ENCODE measurements at regions not wholly inside any gene's neighbourhood (a gene's known extent, or its start where the extent isn't known, plus 50 kb on each side); places are given as distances from the start of the nearest gene placed in this dataset.
"Not testable (repeated sequence)": the region's sequence is repeated elsewhere in the genome, so short reads cannot be mapped to it uniquely, and the experiment has no call there.

GRCh38 chr6:1226277-1227099 lies 85.4 kb upstream of the FOXQ1 start:
- no peak overlapping the region for H3K4me3 ChIP-seq (ENCODE audit: low read length in 3 of 3)
- H3K4me1 ChIP-seq (ENCODE audit: control insufficient read depth in 3 of 3, insufficient read depth in 3 of 3, low read length in 3 of 3) = no peaks in the 10 kb centered on the region
- H3K36me3 ChIP-seq (ENCODE audit: control insufficient read depth in 3 of 3, insufficient read depth in 3 of 3, low read length in 3 of 3) = no peaks in the 10 kb centered on the region
- H3K9me3 ChIP-seq (ENCODE audit: control insufficient read depth in 3 of 3, low read length in 3 of 3) = no peaks in the 10 kb centered on the region
- no peak overlapping the region for H3K27ac ChIP-seq (ENCODE audit: low read depth, low read length)
- H3K27me3 ChIP-seq (ENCODE audit: control insufficient read depth in 3 of 3, insufficient read depth in 3 of 3, low read length in 3 of 3) = peaks cover 0 to 27% (median 22%) of the 10 kb centered on the region in 3 donors
- no peak overlapping the region for H3K9ac ChIP-seq (ENCODE audit: low read depth in 1 of 3, low read length in 3 of 3)

GRCh38 chr6:1224514-1224913 lies 87.4 kb upstream of the FOXQ1 start:
- no peaks in the 10 kb centered on the region for H3K9me3 ChIP-seq (ENCODE audit: control insufficient read depth in 3 of 3, low read length in 3 of 3)
- peaks cover 0 to 21% (median 16%) of the 10 kb centered on the region in 3 donors for H3K27me3 ChIP-seq (ENCODE audit: control insufficient read depth in 3 of 3, insufficient read depth in 3 of 3, low read length in 3 of 3)
- H3K27ac ChIP-seq (ENCODE audit: low read depth, low read length) = no peak overlapping the region
- no peak overlapping the region for H3K4me3 ChIP-seq (ENCODE audit: low read length in 3 of 3)
- no peaks in the 10 kb centered on the region for H3K4me1 ChIP-seq (ENCODE audit: control insufficient read depth in 3 of 3, insufficient read depth in 3 of 3, low read length in 3 of 3)
- no peak overlapping the region for H3K9ac ChIP-seq (ENCODE audit: low read depth in 1 of 3, low read length in 3 of 3)
- no peaks in the 10 kb centered on the region for H3K36me3 ChIP-seq (ENCODE audit: control insufficient read depth in 3 of 3, insufficient read depth in 3 of 3, low read length in 3 of 3)

- Histone ChIP-seq H3K27me3 (ENCODE audit: control insufficient read depth in 3 of 3, insufficient read depth in 3 of 3, low read length in 3 of 3) (peaks cover 0 to 9% (median 8%) of the 10 kb centered on the region in 3 donors), H3K4me1 (ENCODE audit: control insufficient read depth in 3 of 3, insufficient read depth in 3 of 3, low read length in 3 of 3) (no peaks in the 10 kb centered on the region), H3K9me3 (ENCODE audit: control insufficient read depth in 3 of 3, low read length in 3 of 3) (no peaks in the 10 kb centered on the region), H3K4me3 (ENCODE audit: low read length in 3 of 3) (no peak overlapping the region), H3K27ac (ENCODE audit: low read depth, low read length) (no peak overlapping the region), H3K9ac (ENCODE audit: low read depth in 1 of 3, low read length in 3 of 3) (no peak overlapping the region), H3K36me3 (ENCODE audit: control insufficient read depth in 3 of 3, insufficient read depth in 3 of 3, low read length in 3 of 3) (no peaks in the 10 kb centered on the region)
Observed at GRCh38 chr6:1222728-1223595, 88.9 kb upstream of the FOXQ1 start.

- H3K4me3 ChIP-seq (ENCODE audit: low read length in 3 of 3) = no peak overlapping the region
Observed at GRCh38 chr6:1217396-1217795, 94.5 kb upstream of the FOXQ1 start.

GRCh38 chr6:1216488-1216974 lies 95.4 kb upstream of the FOXQ1 start:
- Histone ChIP-seq H3K36me3 (ENCODE audit: control insufficient read depth in 3 of 3, insufficient read depth in 3 of 3, low read length in 3 of 3) (no peaks in the 10 kb centered on the region), H3K27ac (ENCODE audit: low read depth, low read length) (no peak overlapping the region), H3K4me1 (ENCODE audit: control insufficient read depth in 3 of 3, insufficient read depth in 3 of 3, low read length in 3 of 3) (no peaks in the 10 kb centered on the region), H3K4me3 (ENCODE audit: low read length in 3 of 3) (no peak overlapping the region), H3K27me3 (ENCODE audit: control insufficient read depth in 3 of 3, insufficient read depth in 3 of 3, low read length in 3 of 3) (peaks cover 0 to 5% (median 0%) of the 10 kb centered on the region in 3 donors), H3K9me3 (ENCODE audit: control insufficient read depth in 3 of 3, low read length in 3 of 3) (no peaks in the 10 kb centered on the region), H3K9ac (ENCODE audit: low read depth in 1 of 3, low read length in 3 of 3) (no peak overlapping the region)

More at GRCh38 chr6:1217396-1217795, 94.5 kb upstream of the FOXQ1 start:
- Histone ChIP-seq H3K9me3 (ENCODE audit: control insufficient read depth in 3 of 3, low read length in 3 of 3) (no peaks in the 10 kb centered on the region), H3K9ac (ENCODE audit: low read depth in 1 of 3, low read length in 3 of 3) (no peak overlapping the region), H3K27me3 (ENCODE audit: control insufficient read depth in 3 of 3, insufficient read depth in 3 of 3, low read length in 3 of 3) (peaks cover 0 to 5% (median 0%) of the 10 kb centered on the region in 3 donors), H3K4me1 (ENCODE audit: control insufficient read depth in 3 of 3, insufficient read depth in 3 of 3, low read length in 3 of 3) (no peaks in the 10 kb centered on the region), H3K36me3 (ENCODE audit: control insufficient read depth in 3 of 3, insufficient read depth in 3 of 3, low read length in 3 of 3) (no peaks in the 10 kb centered on the region), H3K27ac (ENCODE audit: low read depth, low read length) (no peak overlapping the region)

GRCh38 chr6:1215884-1216487 lies 95.9 kb upstream of the FOXQ1 start:
- Histone ChIP-seq H3K9ac (ENCODE audit: low read depth in 1 of 3, low read length in 3 of 3) (no peak overlapping the region), H3K9me3 (ENCODE audit: control insufficient read depth in 3 of 3, low read length in 3 of 3) (no peaks in the 10 kb centered on the region), H3K36me3 (ENCODE audit: control insufficient read depth in 3 of 3, insufficient read depth in 3 of 3, low read length in 3 of 3) (no peaks in the 10 kb centered on the region), H3K4me3 (ENCODE audit: low read length in 3 of 3) (no peak overlapping the region), H3K27me3 (ENCODE audit: control insufficient read depth in 3 of 3, insufficient read depth in 3 of 3, low read length in 3 of 3) (peaks cover 0 to 5% (median 0%) of the 10 kb centered on the region in 3 donors), H3K27ac (ENCODE audit: low read depth, low read length) (no peak overlapping the region), H3K4me1 (ENCODE audit: control insufficient read depth in 3 of 3, insufficient read depth in 3 of 3, low read length in 3 of 3) (no peaks in the 10 kb centered on the region)

GRCh38 chr6:1215023-1215422 lies 96.9 kb upstream of the FOXQ1 start:
- Histone ChIP-seq H3K36me3 (ENCODE audit: control insufficient read depth in 3 of 3, insufficient read depth in 3 of 3, low read length in 3 of 3) (no peaks in the 10 kb centered on the region), H3K4me1 (ENCODE audit: control insufficient read depth in 3 of 3, insufficient read depth in 3 of 3, low read length in 3 of 3) (no peaks in the 10 kb centered on the region), H3K27ac (ENCODE audit: low read depth, low read length) (no peak overlapping the region), H3K4me3 (ENCODE audit: low read length in 3 of 3) (no peak overlapping the region), H3K27me3 (ENCODE audit: control insufficient read depth in 3 of 3, insufficient read depth in 3 of 3, low read length in 3 of 3) (peaks cover 0 to 5% (median 0%) of the 10 kb centered on the region in 3 donors), H3K9me3 (ENCODE audit: control insufficient read depth in 3 of 3, low read length in 3 of 3) (no peaks in the 10 kb centered on the region), H3K9ac (ENCODE audit: low read depth in 1 of 3, low read length in 3 of 3) (no peak overlapping the region)

GRCh38 chr6:1212919-1213318 lies 99.0 kb upstream of the FOXQ1 start:
- Histone ChIP-seq H3K4me1 (ENCODE audit: control insufficient read depth in 3 of 3, insufficient read depth in 3 of 3, low read length in 3 of 3) (no peaks in the 10 kb centered on the region), H3K36me3 (ENCODE audit: control insufficient read depth in 3 of 3, insufficient read depth in 3 of 3, low read length in 3 of 3) (no peaks in the 10 kb centered on the region), H3K27me3 (ENCODE audit: control insufficient read depth in 3 of 3, insufficient read depth in 3 of 3, low read length in 3 of 3) (peaks cover 0 to 5% (median 4%) of the 10 kb centered on the region in 3 donors), H3K9ac (ENCODE audit: low read depth in 1 of 3, low read length in 3 of 3) (no peak overlapping the region), H3K9me3 (ENCODE audit: control insufficient read depth in 3 of 3, low read length in 3 of 3) (no peaks in the 10 kb centered on the region), H3K4me3 (ENCODE audit: low read length in 3 of 3) (no peak overlapping the region), H3K27ac (ENCODE audit: low read depth, low read length) (no peak overlapping the region)

GRCh38 chr6:1212138-1212537 lies 99.8 kb upstream of the FOXQ1 start:
- H3K27ac ChIP-seq (ENCODE audit: low read depth, low read length); H3K9me3 ChIP-seq (ENCODE audit: control insufficient read depth in 3 of 3, low read length in 3 of 3); H3K9ac ChIP-seq (ENCODE audit: low read depth in 1 of 3, low read length in 3 of 3); H3K4me1 ChIP-seq (ENCODE audit: control insufficient read depth in 3 of 3, insufficient read depth in 3 of 3, low read length in 3 of 3); H3K4me3 ChIP-seq (ENCODE audit: low read length in 3 of 3); H3K27me3 ChIP-seq (ENCODE audit: control insufficient read depth in 3 of 3, insufficient read depth in 3 of 3, low read length in 3 of 3); H3K36me3 ChIP-seq (ENCODE audit: control insufficient read depth in 3 of 3, insufficient read depth in 3 of 3, low read length in 3 of 3): not testable (repeated sequence)

Measured in skeletal muscle tissue (tissue), 3 donors.